AG04450 (cell line): ENCODE measurements at regions not wholly inside any gene's neighbourhood (a gene's known extent, or its start where the extent isn't known, plus 50 kb on each side); places are given as distances from the start of the nearest gene placed in this dataset.

Experiments used
- CTCF ChIA-PET: fragments of 300-600, 350-600 bp; formaldehyde crosslinking; extraction: SDS; loops from one replicate; lab custom pipeline; 2022; ENCODE audit warnings: antibody characterized with exemption, inconsistent platforms; lab: Charles Lee
- POLR2A ChIA-PET: fragments of 350-600 bp; formaldehyde crosslinking; extraction: SDS; loops from one replicate; lab custom pipeline; 2021; ENCODE audit warnings: antibody characterized with exemption, inconsistent platforms; lab: Yijun Ruan, JAX
- DNase-seq: peaks from one replicate; pipeline ENCODE4 v3.0.0-alpha.2; 2011; ENCODE audit warnings: low read depth, low spot score
- H3K27ac ChIP-seq: one replicate; pipeline ENCODE4 v1.5.1; 2012; ENCODE audit warnings: low read depth, low read length, control low read depth
- H3K27me3 ChIP-seq: one replicate; pipeline ENCODE4 v1.6.0; 2012; ENCODE audit warnings: low read length; ENCODE audit not compliant: control insufficient read depth, insufficient read depth
- H3K4me3 ChIP-seq: 2 replicates; pipeline ENCODE4 v1.5.1; 2011; ENCODE audit warnings: mild to moderate bottlenecking, low read depth, low read length, control low read depth
- H3K9me3 ChIP-seq: 2 replicates; pipeline ENCODE4 v1.5.1; 2012; ENCODE audit warnings: low read length; ENCODE audit not compliant: control insufficient read depth, insufficient read depth
- CTCF ChIP-seq: IDR thresholded peaks from 2 replicates; pipeline ENCODE4 v1.5.1; 2011; ENCODE audit warnings: low read depth, low read length, control low read depth, inconsistent platforms

- H3K27ac ChIP-seq = no peak overlapping the region
- CTCF ChIA-PET = no interaction called here
- no peak for DNase-seq
- H3K9me3 ChIP-seq = no peaks in the 10 kb centered on the region
- POLR2A ChIA-PET = no interaction called here
- H3K27me3 ChIP-seq = no peaks in the 10 kb centered on the region
- TF ChIP-seq CTCF = no peak
- no peak overlapping the region for H3K4me3 ChIP-seq
These were observed 640.2 kb upstream of the KIRREL3 start for GRCh38 chr11:127640561-127641451.

GRCh38 chr11:127639916-127640315 is 639.3 kb upstream of the KIRREL3 start:
- POLR2A ChIA-PET = no interaction called here

GRCh38 chr11:127632976-127633680 is 632.6 kb upstream of the KIRREL3 start:
- no peaks in the 10 kb centered on the region for H3K27me3 ChIP-seq
- no peak overlapping the region for H3K4me3 ChIP-seq
- DNase-seq = no peak
- CTCF ChIA-PET = no interaction called here
- H3K9me3 ChIP-seq = no peaks in the 10 kb centered on the region
- POLR2A ChIA-PET = no interaction called here
- no peak for TF ChIP-seq CTCF
- no peak overlapping the region for H3K27ac ChIP-seq

More at GRCh38 chr11:127639916-127640315, 639.3 kb upstream of the KIRREL3 start:
- Histone ChIP-seq H3K27me3 (no peaks in the 10 kb centered on the region), H3K9me3 (no peaks in the 10 kb centered on the region), H3K27ac (no peak overlapping the region), H3K4me3 (no peak overlapping the region)
- no peak for DNase-seq
- CTCF ChIA-PET = no interaction called here
- TF ChIP-seq CTCF = no peak

- H3K9me3 ChIP-seq = no peaks in the 10 kb centered on the region
- ChIA-PET POLR2A (no interaction called here), CTCF (no interaction called here)
- no peak for DNase-seq
- H3K4me3 ChIP-seq = no peak overlapping the region
- no peaks in the 10 kb centered on the region for H3K27me3 ChIP-seq
- H3K27ac ChIP-seq = no peak overlapping the region
- no peak for TF ChIP-seq CTCF
These were observed 632.0 kb upstream of the KIRREL3 start for GRCh38 chr11:127632546-127632945.

- ChIA-PET POLR2A (no interaction called here), CTCF (no interaction called here)
- no peak overlapping the region for H3K4me3 ChIP-seq
- H3K27ac ChIP-seq = no peak overlapping the region
- H3K9me3 ChIP-seq = no peaks in the 10 kb centered on the region
- TF ChIP-seq CTCF = no peak
- DNase-seq = no peak
- H3K27me3 ChIP-seq = no peaks in the 10 kb centered on the region
These were observed 631.4 kb upstream of the KIRREL3 start for GRCh38 chr11:127631974-127632373.
